ENCODE measurements at regions not wholly inside any gene's neighbourhood (a gene's known extent, or its start where the extent isn't known, plus 50 kb on each side); places are given as distances from the start of the nearest gene placed in this dataset.
"Not testable (repeated sequence)": the region's sequence is repeated elsewhere in the genome, so short reads cannot be mapped to it uniquely, and the experiment has no call there.

- intact Hi-C loops (cut with DNase I), result no loop called here
- DNase-seq, result no peak
Measured at GRCh38 chr13:103908911-103909310, 842.7 kb upstream of the SLC10A2 start.

GRCh38 chr13:103908274-103908673, 842.1 kb upstream of the SLC10A2 start:
- intact Hi-C loops (cut with DNase I), result no loop called here

GRCh38 chr13:103903790-103904189, 837.6 kb upstream of the SLC10A2 start:
- intact Hi-C loops (cut with DNase I), result no loop called here
- DNase-seq, result no peak

More at GRCh38 chr13:103908274-103908673, 842.1 kb upstream of the SLC10A2 start:
- DNase-seq, result no peak

GRCh38 chr13:103898481-103898880, 832.3 kb upstream of the SLC10A2 start:
- intact Hi-C loops (cut with DNase I), result no loop called here
- peak in 1 of 10 donors; percentile 32 for DNase-seq

DNA sequence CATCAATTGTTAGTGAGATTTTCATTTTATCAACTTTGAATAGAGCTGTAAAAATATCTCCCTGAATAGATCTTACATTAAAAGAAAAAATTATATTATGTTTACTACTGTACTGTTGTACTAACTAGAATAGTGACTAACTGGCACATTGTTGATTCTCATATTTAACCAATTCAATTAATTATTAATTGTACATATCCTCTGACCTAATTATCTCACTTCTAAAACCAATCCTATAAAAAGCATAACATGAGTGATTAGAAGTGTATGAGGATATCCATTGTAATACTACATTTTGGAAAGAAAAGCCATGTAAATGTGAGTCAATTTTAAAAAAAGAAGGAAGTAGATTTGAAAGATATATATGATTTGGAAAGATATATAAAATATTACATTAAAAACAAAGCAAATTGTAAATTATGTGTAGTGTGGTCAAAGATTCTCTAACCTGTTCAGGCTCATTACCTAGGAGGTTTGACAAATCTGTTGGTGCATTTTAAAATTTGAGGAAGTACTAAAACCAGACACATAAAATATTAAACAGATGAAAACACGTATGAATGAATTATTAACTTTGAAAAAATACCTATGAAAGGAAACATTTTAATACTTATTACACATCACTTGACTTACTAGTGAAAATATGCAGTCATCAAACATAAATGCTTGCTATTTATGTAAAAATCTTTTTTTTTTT, 829.8 kb upstream of the SLC10A2 start:
- DNase-seq, result no peak
- intact Hi-C loops (cut with DNase I), result no loop called here

DNA sequence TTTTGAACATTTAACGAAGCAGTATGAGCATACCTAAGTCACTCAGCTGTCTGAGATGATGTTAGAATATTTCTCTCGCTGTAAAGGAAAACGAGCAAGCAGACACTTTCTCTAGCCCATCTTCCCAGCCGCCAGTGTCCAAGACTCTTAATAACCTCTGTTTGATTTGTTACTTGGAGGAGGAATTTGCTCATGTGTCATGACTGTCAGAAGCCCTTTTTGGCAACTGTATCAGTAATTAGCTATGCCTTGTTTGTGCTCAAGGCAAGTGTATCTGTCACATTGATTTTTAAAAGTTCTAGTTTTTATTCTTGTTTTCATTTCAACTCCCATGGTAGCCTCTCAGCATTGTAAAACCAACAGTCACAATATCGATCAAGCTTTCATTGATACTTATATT, 828.4 kb upstream of the SLC10A2 start:
- no peak for DNase-seq
- intact Hi-C loops (cut with DNase I), result no loop called here

GRCh38 chr13:103884101-103884723, 818.0 kb upstream of the SLC10A2 start:
- intact Hi-C loops (cut with DNase I), result no loop called here
- no peak for DNase-seq

GRCh38 chr13:103883698-103884097, 817.5 kb upstream of the SLC10A2 start:
- intact Hi-C loops (cut with DNase I), result no loop called here
- peak in 2 of 10 donors; percentile 10 to 20 for DNase-seq

- DNase-seq, result peak; percentile 73 to 98 (median 88)
- intact Hi-C loops (cut with DNase I), result no loop called here
Measured at GRCh38 chr13:103883164-103883563, 816.9 kb upstream of the SLC10A2 start.

GRCh38 chr13:103880146-103880545, 813.9 kb upstream of the SLC10A2 start:
- intact Hi-C loops (cut with DNase I), result not testable (repeated sequence)
- DNase-seq, result peak in 1 of 10 donors; percentile 24

DNA sequence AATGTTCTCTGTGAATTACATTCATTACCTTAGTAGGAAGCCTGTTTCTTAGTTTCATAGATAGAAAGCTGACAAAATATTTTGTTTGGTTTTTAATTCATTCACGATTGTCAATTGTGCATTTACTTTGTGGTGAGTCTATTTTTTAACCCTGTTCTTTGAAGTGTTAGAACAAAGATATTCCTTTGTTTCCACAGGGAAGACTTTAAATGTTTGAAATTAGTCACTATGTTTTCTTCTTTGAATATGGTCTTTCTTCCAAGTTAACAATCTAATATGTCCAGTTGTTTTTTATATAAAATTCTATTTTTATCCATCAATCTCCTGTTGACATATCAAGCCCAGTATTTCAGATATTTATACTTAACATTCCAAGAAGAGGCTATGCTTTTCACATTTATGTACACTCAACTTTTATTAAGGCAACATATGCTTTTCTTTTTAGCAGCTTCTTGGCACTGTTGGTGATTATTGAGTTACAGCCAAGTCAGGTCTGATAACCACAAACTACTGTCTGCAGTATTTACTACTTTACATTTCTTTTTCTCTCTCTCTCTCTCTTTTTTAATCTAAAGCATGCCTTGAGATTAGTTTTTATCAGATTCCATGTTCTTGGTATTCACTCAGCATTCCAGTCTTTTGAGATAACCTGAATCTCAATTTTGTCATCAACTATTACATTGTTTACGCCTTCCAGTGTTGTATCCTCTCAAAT, 812.8 kb upstream of the SLC10A2 start:
- DNase-seq, result no peak
- intact Hi-C loops (cut with DNase I), result no loop called here

DNA sequence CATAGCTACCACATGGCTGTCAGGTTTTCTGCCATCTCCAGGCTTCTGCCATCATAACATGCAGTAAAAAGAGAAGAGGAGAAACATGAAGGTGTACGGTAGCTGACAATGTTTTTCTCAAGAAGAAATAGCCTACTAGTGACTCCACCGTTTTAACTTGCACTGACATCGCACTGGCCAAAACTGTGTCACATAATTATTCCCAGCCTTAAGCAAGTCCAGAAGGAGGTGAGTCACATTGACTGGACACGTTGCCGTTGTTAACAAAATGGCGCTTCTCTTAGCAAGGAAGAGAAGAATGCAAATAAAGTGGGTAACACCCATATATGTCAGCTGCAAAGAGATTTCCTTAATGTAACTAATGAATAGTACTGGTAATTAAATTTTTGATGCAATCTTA, 810.4 kb upstream of the SLC10A2 start:
- DNase-seq, result no peak
- intact Hi-C loops (cut with DNase I), result no loop called here

- no peak for DNase-seq
- intact Hi-C loops (cut with DNase I), result no loop called here
Measured at GRCh38 chr13:103873725-103874124, 807.5 kb upstream of the SLC10A2 start.

DNA sequence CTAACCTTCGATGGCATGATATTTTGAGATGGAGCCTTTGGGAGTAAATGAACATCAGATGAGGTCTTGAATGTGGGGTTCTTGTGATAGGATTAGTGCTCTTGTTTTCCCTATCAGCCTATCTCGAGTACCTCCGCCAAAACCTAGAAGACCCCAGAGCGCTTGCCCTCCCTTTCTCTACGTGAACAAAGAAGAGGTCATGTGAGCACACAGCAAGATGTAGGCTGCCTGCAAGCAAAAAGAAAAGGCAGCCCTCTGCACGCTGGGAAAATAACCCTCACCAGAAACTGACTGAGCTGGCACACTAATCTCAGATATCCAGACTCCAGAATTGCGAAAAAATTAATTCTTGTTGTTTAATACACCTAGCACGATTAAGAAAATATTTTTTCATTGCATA, 799.8 kb upstream of the SLC10A2 start:
- peak in 1 of 10 donors; percentile 34 for DNase-seq
- intact Hi-C loops (cut with DNase I), result no loop called here

DNA sequence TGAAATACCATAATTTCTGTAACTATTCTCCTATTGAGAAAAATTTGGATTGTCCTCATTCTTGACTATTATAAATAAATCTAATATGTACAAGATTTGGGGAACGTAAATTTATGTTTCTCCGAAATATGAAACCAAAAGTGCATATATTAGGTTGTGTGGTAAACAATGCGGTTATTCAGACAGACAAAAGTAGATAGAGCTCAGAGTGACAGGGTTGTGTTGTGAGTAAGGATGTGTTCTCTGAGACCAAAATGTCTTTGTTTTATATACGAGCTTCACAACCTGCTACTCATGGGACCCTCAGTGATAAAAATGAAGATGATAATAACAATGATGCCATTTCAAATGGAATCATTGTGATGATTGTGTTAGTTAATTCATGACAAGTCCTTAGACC, 796.3 kb upstream of the SLC10A2 start:
- intact Hi-C loops (cut with DNase I), result no loop called here
- DNase-seq, result no peak

GRCh38 chr13:103859952-103860351, 793.7 kb upstream of the SLC10A2 start:
- DNase-seq, result no peak
- intact Hi-C loops (cut with DNase I), result no loop called here

DNA sequence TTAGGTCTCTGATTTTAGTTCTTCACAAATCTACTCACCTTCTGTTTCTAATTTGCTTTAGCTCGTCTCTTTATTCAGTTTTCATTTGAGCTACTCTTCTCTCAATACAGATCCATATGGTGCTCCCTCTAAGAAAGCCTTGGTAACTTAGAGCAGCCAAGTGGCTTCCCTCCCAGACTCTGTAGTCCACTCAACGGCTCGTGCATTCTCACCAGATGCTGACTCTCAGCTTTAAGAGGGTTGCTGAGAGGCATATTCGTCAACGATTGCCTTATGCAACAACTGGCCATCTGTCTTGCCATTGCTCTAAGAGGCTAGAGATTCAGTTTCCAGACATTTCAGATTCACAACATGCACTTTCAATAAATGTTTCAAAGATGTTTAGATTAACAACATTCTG, 785.8 kb upstream of the SLC10A2 start:
- DNase-seq, result peak in 5 of 10 donors; percentile 15 to 69 (median 25)
- intact Hi-C loops (cut with DNase I), result no loop called here

GRCh38 chr13:103844471-103844870, 778.3 kb upstream of the SLC10A2 start:
- DNase-seq, result no peak
- intact Hi-C loops (cut with DNase I), result no loop called here

GRCh38 chr13:103839460-103839859, 773.2 kb upstream of the SLC10A2 start:
- intact Hi-C loops (cut with DNase I), result no loop called here
- DNase-seq, result no peak

- intact Hi-C loops (cut with DNase I), result no loop called here
- no peak for DNase-seq
Measured at GRCh38 chr13:103835052-103835451, 768.8 kb upstream of the SLC10A2 start.

DNA sequence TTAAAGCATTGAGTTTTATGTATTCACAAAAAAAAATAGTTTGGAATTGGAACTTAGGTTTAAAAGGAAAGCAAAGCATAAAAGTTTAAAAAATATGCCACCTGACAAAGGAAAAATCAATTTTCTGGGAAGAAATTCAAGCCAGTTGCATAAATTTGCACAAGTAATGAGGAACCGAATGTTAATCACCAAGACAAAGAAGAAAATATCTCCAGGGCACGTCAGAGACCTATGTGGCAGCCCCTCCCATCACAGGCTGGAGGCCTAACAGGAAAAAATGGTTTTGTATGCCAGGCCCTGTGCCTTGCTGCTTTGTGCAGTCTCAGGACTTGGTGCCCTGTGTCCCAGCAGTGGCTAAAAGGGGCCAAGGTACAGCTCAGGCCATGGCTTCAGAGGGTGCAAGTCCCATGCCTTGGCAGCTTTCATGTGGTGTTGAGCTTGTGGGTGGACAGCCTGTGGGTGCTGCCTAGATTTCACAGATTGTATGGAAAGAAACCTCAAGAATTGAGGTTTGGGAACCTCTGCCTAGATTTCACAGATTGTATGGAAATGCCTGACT, 767.2 kb upstream of the SLC10A2 start:
- intact Hi-C loops (cut with DNase I), result no loop called here
- peak in 2 of 10 donors; percentile 60 to 75 for DNase-seq

Measured in posterior cingulate gyrus (tissue), 11 donors.